SK-N-SH (cell line): ENCODE measurements at regions not wholly inside any gene's neighbourhood (a gene's known extent, or its start where the extent isn't known, plus 50 kb on each side); places are given as distances from the start of the nearest gene placed in this dataset.

ENCODE experiments used
- CTCF ChIA-PET: fragments of 300-600, 350-600 bp; formaldehyde crosslinking; extraction: SDS; loops from one replicate; lab custom pipeline; 2021; lab: Yijun Ruan, JAX
- POLR2A ChIA-PET: fragments of 350-600 bp; sonication (Branson Sonifier 250); formaldehyde crosslinking; extraction: SDS; loops from one replicate; lab custom pipeline; 2020; ENCODE audit warnings: antibody characterized with exemption, inconsistent platforms; lab: Yijun Ruan, JAX
- DNase-seq: peaks from one replicate; pipeline ENCODE4 v3.0.0; 2012
- H2AFZ ChIP-seq: fragments of 200-600 bp; sonication (generic); 2 replicates; pipeline ENCODE4 v1.8.1; 2016; ENCODE audit warnings: antibody characterized with exemption, mild to moderate bottlenecking, low read depth
- H3F3A ChIP-seq: fragments of 200-600 bp; sonication (generic); replicated peaks from 2 replicates; pipeline ENCODE3; 2016; ENCODE audit warnings: antibody characterized with exemption, mild to moderate bottlenecking; ENCODE audit not compliant: insufficient read depth
- H3K27ac ChIP-seq, 2 experiments: fragments of 200-500 bp in 1 of 2; fragments of 200-600 bp in 1 of 2; sonication (Bioruptor generic) in 1 of 2; sonication (generic), shearing (Covaris generic) in 1 of 2; 2 replicates each; pipeline versions ENCODE4 v1.5.1 to v1.6.1; 2014 to 2016; ENCODE audit warnings: low read depth in 2 of 2, inconsistent platforms in 1 of 2, low read length in 1 of 2, mild to moderate bottlenecking in 1 of 2, mixed read lengths in 1 of 2
- H3K27me3 ChIP-seq: fragments of 200-600 bp; sonication (generic), shearing (Covaris generic); 2 replicates; pipeline ENCODE4 v1.6.1; 2016; ENCODE audit warnings: mixed run types; ENCODE audit not compliant: insufficient read depth
- H3K36me3 ChIP-seq, 2 experiments: fragments of 200-500 bp in 1 of 2; fragments of 200-600 bp in 1 of 2; sonication (Bioruptor generic) in 1 of 2; sonication (generic) in 1 of 2; replicated peaks in 1 of 2; 2 replicates each; pipeline versions ENCODE3 to v1.5.1; 2014 to 2016; ENCODE audit warnings: low read length in 1 of 2, mild to moderate bottlenecking in 1 of 2; ENCODE audit not compliant: insufficient read depth in 2 of 2, control insufficient read depth in 1 of 2
- H3K4me1 ChIP-seq, 2 experiments: fragments of 200-500 bp in 1 of 2; fragments of 200-600 bp in 1 of 2; sonication (Bioruptor generic) in 1 of 2; sonication (generic), shearing (Covaris generic) in 1 of 2; 2 replicates each; pipeline versions ENCODE4 v1.5.1 to v1.6.1; 2014 to 2016; ENCODE audit warnings: low read depth in 1 of 2, low read length in 1 of 2, mixed run types in 1 of 2; ENCODE audit not compliant: insufficient read depth in 2 of 2, control insufficient read depth in 1 of 2
- H3K4me2 ChIP-seq: fragments of 200-600 bp; sonication (generic), shearing (Covaris generic); 2 replicates; pipeline ENCODE4 v1.6.1; 2017; ENCODE audit warnings: mixed run types
- H3K4me3 ChIP-seq, 2 experiments: fragments of 200-500 bp in 1 of 2; fragments of 200-600 bp in 1 of 2; sonication (Bioruptor generic) in 1 of 2; sonication (generic), shearing (Covaris generic) in 1 of 2; 2 replicates each; pipeline versions ENCODE4 v1.5.1 to v1.8.1; 2014 to 2016; ENCODE audit warnings: low read depth in 2 of 2, inconsistent platforms in 1 of 2, low read length in 1 of 2, mild to moderate bottlenecking in 1 of 2, mixed read lengths in 1 of 2, moderate library complexity in 1 of 2
- H3K79me2 ChIP-seq: fragments of 200-600 bp; sonication (generic); 2 replicates; pipeline ENCODE4 v1.8.1; 2017; ENCODE audit warnings: mild to moderate bottlenecking; ENCODE audit not compliant: insufficient read depth
- H3K9ac ChIP-seq: fragments of 200-600 bp; sonication (generic); 2 replicates; pipeline ENCODE4 v1.6.1; 2017; ENCODE audit warnings: mixed run types
- H3K9me2 ChIP-seq: fragments of 200-600 bp; sonication (generic); 2 replicates; pipeline ENCODE4 v1.6.1; 2017; ENCODE audit warnings: mixed run types
- H3K9me3 ChIP-seq: fragments of 200-600 bp; sonication (generic); 2 replicates; pipeline ENCODE4 v1.6.1; 2017; ENCODE audit warnings: mixed run types, mild to moderate bottlenecking, moderate library complexity
- H4K20me1 ChIP-seq: fragments of 200-600 bp; sonication (generic); 2 replicates; pipeline ENCODE4 v1.6.1; 2017; ENCODE audit warnings: mild to moderate bottlenecking, mixed run types; ENCODE audit not compliant: insufficient read depth
- CTCF ChIP-seq: fragments of 200-600 bp; sonication (generic); IDR thresholded peaks from 2 replicates; pipeline ENCODE4 v1.6.1; 2017; ENCODE audit warnings: antibody characterized with exemption, mild to moderate bottlenecking, moderate library complexity
- EP300 ChIP-seq, 2 experiments: IDR thresholded peaks; 2 replicates each; pipeline versions ENCODE4 v1.4.0 to v1.6.1; 2012; ENCODE audit warnings: borderline replicate concordance in 1 of 2, low read depth in 1 of 2, low read length in 1 of 2
- FOSL2 ChIP-seq: IDR thresholded peaks from 2 replicates; pipeline ENCODE4 v1.4.0; 2012; ENCODE audit warnings: low read depth, mild to moderate bottlenecking, moderate library complexity, borderline replicate concordance
- FOXM1 ChIP-seq: IDR thresholded peaks from 2 replicates; pipeline ENCODE4 v1.4.0; 2012; ENCODE audit warnings: low read depth, mild to moderate bottlenecking
- GABPA ChIP-seq: IDR thresholded peaks from 2 replicates; pipeline ENCODE4 v1.4.0; 2012; ENCODE audit warnings: low read depth, mild to moderate bottlenecking
- GATA2 ChIP-seq: sonication (generic); formaldehyde crosslinking; IDR thresholded peaks from 2 replicates; pipeline ENCODE4 v1.5.0; 2020; ENCODE audit warnings: mild to moderate bottlenecking, missing genetic modification reagents
- MXI1 ChIP-seq: IDR thresholded peaks from 2 replicates; pipeline ENCODE4 v1.6.1; 2012; ENCODE audit warnings: mild to moderate bottlenecking, low read depth, low read length, improper control_type of control experiment
- NFIC ChIP-seq: IDR thresholded peaks from 2 replicates; pipeline ENCODE4 v1.4.0; 2012; ENCODE audit warnings: borderline replicate concordance
- RAD21 ChIP-seq: IDR thresholded peaks from 2 replicates; pipeline ENCODE4 v1.6.1; 2012; ENCODE audit warnings: mild to moderate bottlenecking, low read length
- RCOR1 ChIP-seq: fragments of 150-350 bp; IDR thresholded peaks from 2 replicates; pipeline ENCODE4 v1.6.1; 2017; ENCODE audit warnings: antibody characterized with exemption, low read length
- RFX5 ChIP-seq: IDR thresholded peaks from 2 replicates; pipeline ENCODE4 v1.6.1; 2012; ENCODE audit warnings: mild to moderate bottlenecking, improper control_type of control experiment, low read length
- RXRA ChIP-seq: IDR thresholded peaks from 2 replicates; pipeline ENCODE4 v1.4.0; 2012; ENCODE audit warnings: low read depth, mild to moderate bottlenecking, borderline replicate concordance
- SMC3 ChIP-seq: IDR thresholded peaks from 2 replicates; pipeline ENCODE4 v1.6.1; 2012; ENCODE audit warnings: low read depth, low read length, improper control_type of control experiment
- TAF1 ChIP-seq: IDR thresholded peaks from 2 replicates; pipeline ENCODE4 v1.6.1; 2012; ENCODE audit warnings: low read depth, mild to moderate bottlenecking, low read length, moderate library complexity, borderline replicate concordance
- TCF12 ChIP-seq: IDR thresholded peaks from 2 replicates; pipeline ENCODE4 v1.4.0; 2012
- TEAD4 ChIP-seq: IDR thresholded peaks from 2 replicates; pipeline ENCODE4 v1.4.0; 2012; ENCODE audit warnings: mild to moderate bottlenecking, borderline replicate concordance; ENCODE audit not compliant: insufficient read depth
- YY1 ChIP-seq: IDR thresholded peaks from 2 replicates; pipeline ENCODE4 v1.4.0; 2012; ENCODE audit warnings: low read depth, mild to moderate bottlenecking
- WGBS: methylation state at CpG from one replicate; pipeline ENCODE4 v1.1.6; 2017; ENCODE audit warnings: low lambda C conversion rate; 5-methylcytosine and 5-hydroxymethylcytosine counted together
- TF ChIP-seq, protein P1 (sequence below): IDR thresholded peaks from 2 replicates; pipeline ENCODE4; 2012
- TF ChIP-seq, protein P2 (sequence below): fragments of 150-350 bp; IDR thresholded peaks from 2 replicates; pipeline ENCODE4 v1.6.1; 2017; ENCODE audit warnings: antibody characterized with exemption, low read length, low read depth, borderline replicate concordance
- TF ChIP-seq, protein P3 (sequence below): IDR thresholded peaks from 2 replicates; pipeline ENCODE4 v1.4.0; 2012; ENCODE audit warnings: low read depth, borderline replicate concordance

GRCh38 chr22:49147617-49148175 lies 680.0 kb downstream of the BRD1 start:
- Histone ChIP-seq H3K79me2 (no peaks in the 10 kb centered on the region), H3K9me3 (no peaks in the 10 kb centered on the region), H4K20me1 (no peaks in the 10 kb centered on the region), H2AFZ (no peak overlapping the region), H3K9ac (no peak overlapping the region), H3K9me2 (no peaks in the 10 kb centered on the region), H3F3A (no peaks in the 10 kb centered on the region), H3K4me1 (peaks cover 0 to 37% of the 10 kb centered on the region in 2 experiments; a peak in 1 of 4 replicates), H3K4me2 (no peak overlapping the region), H3K36me3 (no peaks in the 10 kb centered on the region), H3K27me3 (no peaks in the 10 kb centered on the region), H3K27ac (no peak overlapping the region), H3K4me3 (no peak overlapping the region)
- WGBS: 21% methylated on average over 13 of the region's 15 CpGs
- TF ChIP-seq RXRA: no peak
- DNase-seq: no peak
- ChIA-PET CTCF (no interaction called here), POLR2A (no interaction called here)

DNA sequence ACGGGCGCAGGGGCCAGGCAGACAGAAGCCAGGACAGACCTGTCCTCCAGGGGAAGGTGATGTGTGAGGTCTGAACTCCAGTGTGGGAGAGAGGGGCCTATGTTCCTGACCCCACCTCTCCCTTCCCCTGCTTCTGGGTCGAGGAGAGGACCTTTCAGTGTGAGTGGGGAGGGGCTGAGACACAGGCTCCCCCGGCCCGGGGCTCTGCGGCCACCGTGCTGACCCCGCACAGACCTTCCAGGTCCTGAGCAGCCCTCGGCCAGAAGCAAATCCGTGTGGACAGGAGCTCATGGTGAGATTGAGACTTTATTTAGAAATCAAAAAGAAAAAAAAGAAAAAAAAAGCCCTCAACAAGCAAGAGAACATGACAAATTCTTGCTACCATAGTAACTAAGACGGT lies 680.5 kb downstream of the BRD1 start:
- H3K4me1 ChIP-seq: peaks cover 0 to 32% of the 10 kb centered on the region in 2 experiments; a peak in 1 of 4 replicates
- no peak overlapping the region for H3K4me2 ChIP-seq
- no peaks in the 10 kb centered on the region for H3F3A ChIP-seq
- 25% methylated on average over 9 of the region's 11 CpGs for WGBS
- no peak for DNase-seq
- H3K36me3 ChIP-seq: no peaks in the 10 kb centered on the region
- no peak overlapping the region for H3K27ac ChIP-seq
- no peaks in the 10 kb centered on the region for H3K79me2 ChIP-seq
- no peaks in the 10 kb centered on the region for H3K9me3 ChIP-seq
- H3K9me2 ChIP-seq: no peaks in the 10 kb centered on the region
- no peaks in the 10 kb centered on the region for H3K27me3 ChIP-seq
- no peak overlapping the region for H3K9ac ChIP-seq
- TF ChIP-seq RFX5 (no peak), TCF12 (no peak), GABPA (no peak), GATA2 (no peak), FOXM1 (no peak), SMC3 (no peak)
- TF ChIP-seq, protein P1, sequence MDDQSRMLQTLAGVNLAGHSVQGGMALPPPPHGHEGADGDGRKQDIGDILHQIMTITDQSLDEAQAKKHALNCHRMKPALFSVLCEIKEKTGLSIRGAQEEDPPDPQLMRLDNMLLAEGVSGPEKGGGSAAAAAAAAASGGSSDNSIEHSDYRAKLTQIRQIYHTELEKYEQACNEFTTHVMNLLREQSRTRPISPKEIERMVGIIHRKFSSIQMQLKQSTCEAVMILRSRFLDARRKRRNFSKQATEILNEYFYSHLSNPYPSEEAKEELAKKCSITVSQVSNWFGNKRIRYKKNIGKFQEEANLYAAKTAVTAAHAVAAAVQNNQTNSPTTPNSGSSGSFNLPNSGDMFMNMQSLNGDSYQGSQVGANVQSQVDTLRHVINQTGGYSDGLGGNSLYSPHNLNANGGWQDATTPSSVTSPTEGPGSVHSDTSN: no peak
- TF ChIP-seq, protein P2, sequence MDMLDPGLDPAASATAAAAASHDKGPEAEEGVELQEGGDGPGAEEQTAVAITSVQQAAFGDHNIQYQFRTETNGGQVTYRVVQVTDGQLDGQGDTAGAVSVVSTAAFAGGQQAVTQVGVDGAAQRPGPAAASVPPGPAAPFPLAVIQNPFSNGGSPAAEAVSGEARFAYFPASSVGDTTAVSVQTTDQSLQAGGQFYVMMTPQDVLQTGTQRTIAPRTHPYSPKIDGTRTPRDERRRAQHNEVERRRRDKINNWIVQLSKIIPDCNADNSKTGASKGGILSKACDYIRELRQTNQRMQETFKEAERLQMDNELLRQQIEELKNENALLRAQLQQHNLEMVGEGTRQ: no peak
- POLR2A ChIA-PET: no interaction called here
- no peak overlapping the region for H2AFZ ChIP-seq
- no peak overlapping the region for H3K4me3 ChIP-seq
- H4K20me1 ChIP-seq: no peaks in the 10 kb centered on the region
- CTCF ChIA-PET: no interaction called here

DNA sequence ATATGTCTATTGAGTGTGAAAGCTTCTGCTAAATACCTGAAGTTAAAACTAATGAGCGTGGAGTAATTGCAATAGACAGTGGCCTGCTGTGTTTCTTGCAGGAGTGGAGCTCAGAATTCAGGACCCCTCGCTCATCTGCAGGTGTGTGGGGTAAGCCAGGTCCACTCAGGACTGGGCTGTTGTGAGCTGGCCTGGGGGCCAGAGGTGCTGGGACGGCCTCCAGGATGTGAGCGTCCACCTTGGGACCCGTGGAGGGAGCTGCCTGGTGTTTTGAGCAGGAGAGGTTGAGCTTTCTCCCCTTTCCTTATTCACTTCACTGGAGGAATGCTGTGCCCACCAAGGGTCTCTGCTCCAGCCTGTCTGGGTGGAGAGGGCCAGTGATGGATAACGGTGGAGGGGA lies 681.2 kb downstream of the BRD1 start:
- Histone ChIP-seq H3F3A (no peaks in the 10 kb centered on the region), H3K9me2 (no peaks in the 10 kb centered on the region), H3K4me1 (peaks cover 0 to 29% of the 10 kb centered on the region in 2 experiments; a peak in 1 of 4 replicates), H3K4me3 (no peak overlapping the region), H3K79me2 (no peaks in the 10 kb centered on the region), H3K4me2 (no peak overlapping the region), H4K20me1 (no peaks in the 10 kb centered on the region), H3K36me3 (no peaks in the 10 kb centered on the region), H3K27ac (no peak overlapping the region), H2AFZ (no peak overlapping the region), H3K9ac (no peak overlapping the region), H3K27me3 (no peaks in the 10 kb centered on the region), H3K9me3 (no peaks in the 10 kb centered on the region)
- ChIA-PET CTCF (interaction anchor here (0.6 to 0.7 kb wide), 2 partner anchors 9 to 100 kb away, joined by 3 read pairs; no protein-coding TSS in a partner anchor), POLR2A (no interaction called here)
- no peak for DNase-seq
- 9% methylated on average over 6 of the region's 6 CpGs for WGBS
- TF ChIP-seq, protein P3, sequence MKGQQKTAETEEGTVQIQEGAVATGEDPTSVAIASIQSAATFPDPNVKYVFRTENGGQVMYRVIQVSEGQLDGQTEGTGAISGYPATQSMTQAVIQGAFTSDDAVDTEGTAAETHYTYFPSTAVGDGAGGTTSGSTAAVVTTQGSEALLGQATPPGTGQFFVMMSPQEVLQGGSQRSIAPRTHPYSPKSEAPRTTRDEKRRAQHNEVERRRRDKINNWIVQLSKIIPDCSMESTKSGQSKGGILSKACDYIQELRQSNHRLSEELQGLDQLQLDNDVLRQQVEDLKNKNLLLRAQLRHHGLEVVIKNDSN: no peak
- no peak for TF ChIP-seq YY1
- no peak for TF ChIP-seq FOSL2
- no peak for TF ChIP-seq CTCF
- TF ChIP-seq RAD21: no peak
- TF ChIP-seq TCF12: no peak
- TF ChIP-seq RCOR1: no peak
- no peak for TF ChIP-seq NFIC
- no peak for TF ChIP-seq TAF1
- no peak for TF ChIP-seq EP300 (IDR thresholded peaks at IDR 0.05; ENCODE audit: borderline replicate concordance in 1 of 2, low read depth in 1 of 2, low read length in 1 of 2)
- TF ChIP-seq MXI1: no peak
- TF ChIP-seq TEAD4: no peak
